ENCODE measurements at regions not wholly inside any gene's neighbourhood (a gene's known extent, or its start where the extent isn't known, plus 50 kb on each side); places are given as distances from the start of the nearest gene placed in this dataset.

GRCh38 chr3:127033171-127033570, 50.3 kb downstream of the PLXNA1 start:
- no peak for DNase-seq (ENCODE audit: low read depth)

GRCh38 chr3:127033786-127034185, 50.9 kb downstream of the PLXNA1 start:
- no peak for DNase-seq (ENCODE audit: low read depth)

- no peak for DNase-seq (ENCODE audit: low read depth)
Measured at GRCh38 chr3:127034195-127034989, 51.5 kb downstream of the PLXNA1 start.

- no peak for DNase-seq (ENCODE audit: low read depth)
Measured at GRCh38 chr3:127034990-127035652, 52.2 kb downstream of the PLXNA1 start.

- DNase-seq (ENCODE audit: low read depth), result peak; percentile 47
Measured at GRCh38 chr3:127035677-127036076, 52.8 kb downstream of the PLXNA1 start.

GRCh38 chr3:127036209-127037020, 53.5 kb downstream of the PLXNA1 start:
- DNase-seq (ENCODE audit: low read depth), result no peak

- DNase-seq (ENCODE audit: low read depth), result no peak
Measured at GRCh38 chr3:127037021-127037400, 54.1 kb downstream of the PLXNA1 start.

- DNase-seq (ENCODE audit: low read depth), result no peak
Measured at GRCh38 chr3:127037418-127037841, 54.5 kb downstream of the PLXNA1 start.

GRCh38 chr3:127037971-127038446, 55.1 kb downstream of the PLXNA1 start:
- no peak for DNase-seq (ENCODE audit: low read depth)

GRCh38 chr3:127038466-127038865, 55.6 kb downstream of the PLXNA1 start:
- DNase-seq (ENCODE audit: low read depth), result no peak

- DNase-seq (ENCODE audit: low read depth), result no peak
Measured at GRCh38 chr3:127038923-127039581, 56.1 kb downstream of the PLXNA1 start.

GRCh38 chr3:127039719-127040118, 56.8 kb downstream of the PLXNA1 start:
- no peak for DNase-seq (ENCODE audit: low read depth)

GRCh38 chr3:127040216-127040615, 57.3 kb downstream of the PLXNA1 start:
- DNase-seq (ENCODE audit: low read depth), result no peak

GRCh38 chr3:127041264-127041820, 58.4 kb downstream of the PLXNA1 start:
- no peak for DNase-seq (ENCODE audit: low read depth)

- no peak for DNase-seq (ENCODE audit: low read depth)
Measured at GRCh38 chr3:127041933-127042332, 59.0 kb downstream of the PLXNA1 start.

- DNase-seq (ENCODE audit: low read depth), result no peak
Measured at GRCh38 chr3:127042634-127043033, 59.7 kb downstream of the PLXNA1 start.

GRCh38 chr3:127043041-127043641, 60.2 kb downstream of the PLXNA1 start:
- no peak for DNase-seq (ENCODE audit: low read depth)

GRCh38 chr3:127043731-127044510, 61.0 kb downstream of the PLXNA1 start:
- DNase-seq (ENCODE audit: low read depth), result no peak

GRCh38 chr3:127044996-127045395, 62.1 kb downstream of the PLXNA1 start:
- DNase-seq (ENCODE audit: low read depth), result no peak

- DNase-seq (ENCODE audit: low read depth), result no peak
Measured at GRCh38 chr3:127045435-127046045, 62.6 kb downstream of the PLXNA1 start.

All from HS-27A (cell line).